GM12878 (cell line): ENCODE measurements at regions not wholly inside any gene's neighbourhood (a gene's known extent, or its start where the extent isn't known, plus 50 kb on each side); places are given as distances from the start of the nearest gene placed in this dataset.

Source experiments
- BHLHE40 ChIP-seq, 2 experiments: fragments of 450-650 bp in 1 of 2; IDR thresholded peaks; 2 replicates each; pipeline ENCODE4 v1.6.1; 2011 to 2017; ENCODE audit warnings: low read depth in 2 of 2, borderline replicate concordance in 1 of 2, improper control_type of control experiment in 1 of 2, low read length in 1 of 2, mild to moderate bottlenecking in 1 of 2
- JUND ChIP-seq: IDR thresholded peaks from 2 replicates; pipeline ENCODE4 v1.6.1; 2012; ENCODE audit warnings: low read depth, mild to moderate bottlenecking, low read length, improper control_type of control experiment, moderate library complexity
- MLLT1 ChIP-seq: fragments of 450-650 bp; IDR thresholded peaks from 2 replicates; pipeline ENCODE4 v1.6.1; 2016; ENCODE audit warnings: mild to moderate bottlenecking
- RELA ChIP-seq: fragments of 450-650 bp; IDR thresholded peaks from 2 replicates; pipeline ENCODE4 v1.8.0; 2014; ENCODE audit warnings: borderline replicate concordance; ENCODE audit not compliant: partially characterized antibody
- WRNIP1 ChIP-seq: IDR thresholded peaks from 2 replicates; pipeline ENCODE4 v1.6.1; 2011; ENCODE audit warnings: low read depth, low read length, improper control_type of control experiment, borderline replicate concordance
- ZNF592 ChIP-seq: fragments of 450-650 bp; IDR thresholded peaks from 2 replicates; pipeline ENCODE4 v1.6.1; 2017; ENCODE audit warnings: mild to moderate bottlenecking, moderate library complexity
- TF ChIP-seq, protein P1 (sequence below): IDR thresholded peaks from 2 replicates; pipeline ENCODE4 v1.6.1; 2011; ENCODE audit warnings: mild to moderate bottlenecking, low read depth, low read length, moderate library complexity; ENCODE audit not compliant: insufficient replicate concordance

GRCh38 chr3:182045736-182046135 lies 334.0 kb downstream of the SOX2 start (continued):
- TF ChIP-seq ZNF592 (no peak), JUND (no peak), BHLHE40 (IDR thresholded peaks at IDR 0.05; ENCODE audit: borderline replicate concordance in 1 of 2, low read depth in 2 of 2, low read length in 1 of 2) (no peak), WRNIP1 (no peak), RELA (no peak), MLLT1 (no peak)
- TF ChIP-seq, protein P1, sequence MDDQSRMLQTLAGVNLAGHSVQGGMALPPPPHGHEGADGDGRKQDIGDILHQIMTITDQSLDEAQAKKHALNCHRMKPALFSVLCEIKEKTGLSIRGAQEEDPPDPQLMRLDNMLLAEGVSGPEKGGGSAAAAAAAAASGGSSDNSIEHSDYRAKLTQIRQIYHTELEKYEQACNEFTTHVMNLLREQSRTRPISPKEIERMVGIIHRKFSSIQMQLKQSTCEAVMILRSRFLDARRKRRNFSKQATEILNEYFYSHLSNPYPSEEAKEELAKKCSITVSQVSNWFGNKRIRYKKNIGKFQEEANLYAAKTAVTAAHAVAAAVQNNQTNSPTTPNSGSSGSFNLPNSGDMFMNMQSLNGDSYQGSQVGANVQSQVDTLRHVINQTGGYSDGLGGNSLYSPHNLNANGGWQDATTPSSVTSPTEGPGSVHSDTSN: no peak
